ENCODE measurements at regions not wholly inside any gene's neighbourhood (a gene's known extent, or its start where the extent isn't known, plus 50 kb on each side); places are given as distances from the start of the nearest gene placed in this dataset.

GRCh38 chr14:51564460-51564859 lies 87.2 kb upstream of the FRMD6 start:
- Histone ChIP-seq H3K9me3 (ENCODE audit: control insufficient read depth, insufficient read depth, low read length) (no peaks in the 10 kb centered on the region), H3K27ac (ENCODE audit: low read depth, low read length) (no peak overlapping the region), H4K20me1 (ENCODE audit: control insufficient read depth, insufficient read depth, low read depth, low read length) (no peaks in the 10 kb centered on the region), H3K27me3 (ENCODE audit: control insufficient read depth, low read length) (no peaks in the 10 kb centered on the region; the same call in 1 of the 2 replicates), H3F3A (ENCODE audit: control insufficient read depth, insufficient read depth) (no peaks in the 10 kb centered on the region), H3K4me1 (ENCODE audit: control insufficient read depth, low read length) (no peaks in the 10 kb centered on the region), H3K4me3 (ENCODE audit: low read length) (no peak overlapping the region), H3K79me2 (ENCODE audit: control insufficient read depth, low read length) (no peaks in the 10 kb centered on the region), H3K4me2 (ENCODE audit: low read length) (no peak overlapping the region), H3K9me2 (replicated peaks; ENCODE audit: control insufficient read depth, low read length) (no peaks in the 10 kb centered on the region), H3K36me3 (ENCODE audit: control insufficient read depth, low read length) (no peaks in the 10 kb centered on the region)
- TF ChIP-seq, protein P1, sequence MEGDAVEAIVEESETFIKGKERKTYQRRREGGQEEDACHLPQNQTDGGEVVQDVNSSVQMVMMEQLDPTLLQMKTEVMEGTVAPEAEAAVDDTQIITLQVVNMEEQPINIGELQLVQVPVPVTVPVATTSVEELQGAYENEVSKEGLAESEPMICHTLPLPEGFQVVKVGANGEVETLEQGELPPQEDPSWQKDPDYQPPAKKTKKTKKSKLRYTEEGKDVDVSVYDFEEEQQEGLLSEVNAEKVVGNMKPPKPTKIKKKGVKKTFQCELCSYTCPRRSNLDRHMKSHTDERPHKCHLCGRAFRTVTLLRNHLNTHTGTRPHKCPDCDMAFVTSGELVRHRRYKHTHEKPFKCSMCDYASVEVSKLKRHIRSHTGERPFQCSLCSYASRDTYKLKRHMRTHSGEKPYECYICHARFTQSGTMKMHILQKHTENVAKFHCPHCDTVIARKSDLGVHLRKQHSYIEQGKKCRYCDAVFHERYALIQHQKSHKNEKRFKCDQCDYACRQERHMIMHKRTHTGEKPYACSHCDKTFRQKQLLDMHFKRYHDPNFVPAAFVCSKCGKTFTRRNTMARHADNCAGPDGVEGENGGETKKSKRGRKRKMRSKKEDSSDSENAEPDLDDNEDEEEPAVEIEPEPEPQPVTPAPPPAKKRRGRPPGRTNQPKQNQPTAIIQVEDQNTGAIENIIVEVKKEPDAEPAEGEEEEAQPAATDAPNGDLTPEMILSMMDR (IDR thresholded peaks at IDR 0.05; ENCODE audit: low read depth, low read length, poor library complexity, severe bottlenecking): no peak

DNA sequence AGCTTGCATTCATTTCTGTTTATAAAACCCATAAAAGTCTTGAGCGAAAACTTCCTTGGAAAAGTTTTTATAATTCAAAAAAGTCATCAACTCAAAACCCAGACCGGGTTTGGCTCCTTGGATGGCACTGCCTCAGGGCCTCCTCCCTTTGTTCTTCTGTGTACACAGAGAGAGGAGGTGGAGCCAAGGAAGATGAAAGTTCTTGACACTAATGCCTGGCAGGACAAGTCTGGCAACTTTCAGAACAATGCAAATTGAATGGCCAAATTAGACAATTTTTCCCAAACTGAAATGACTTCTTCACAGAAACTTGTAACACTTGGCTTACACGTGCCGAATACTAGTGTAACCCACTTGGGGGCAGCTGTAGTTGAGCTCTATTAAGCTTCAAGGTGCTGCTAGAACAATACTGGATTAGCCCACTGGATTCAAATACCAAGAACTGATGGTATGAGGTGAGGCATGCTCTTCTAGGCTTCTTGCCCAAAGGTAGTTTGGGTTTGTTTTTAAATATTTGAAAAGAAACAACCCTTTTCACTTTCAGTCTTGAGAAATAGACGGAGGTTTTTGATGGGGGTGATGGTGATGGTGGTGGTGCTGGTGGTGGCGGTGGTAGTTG lies 86.6 kb upstream of the FRMD6 start:
- no peaks in the 10 kb centered on the region for H3F3A ChIP-seq (ENCODE audit: control insufficient read depth, insufficient read depth)
- no peaks in the 10 kb centered on the region for H4K20me1 ChIP-seq (ENCODE audit: control insufficient read depth, insufficient read depth, low read depth, low read length)
- no peaks in the 10 kb centered on the region; the same call in 1 of the 2 replicates for H3K27me3 ChIP-seq (ENCODE audit: control insufficient read depth, low read length)
- no peak overlapping the region for H3K4me3 ChIP-seq (ENCODE audit: low read length)
- H3K27ac ChIP-seq (ENCODE audit: low read depth, low read length): no peak overlapping the region
- TF ChIP-seq EZH2phosphoT487 (IDR thresholded peaks at IDR 0.05; ENCODE audit: borderline replicate concordance, low read length): no peak
- H3K36me3 ChIP-seq (ENCODE audit: control insufficient read depth, low read length): no peaks in the 10 kb centered on the region
- H3K4me2 ChIP-seq (ENCODE audit: low read length): no peak overlapping the region
- H3K79me2 ChIP-seq (ENCODE audit: control insufficient read depth, low read length): no peaks in the 10 kb centered on the region
- no peaks in the 10 kb centered on the region for H3K4me1 ChIP-seq (ENCODE audit: control insufficient read depth, low read length)
- H3K9me3 ChIP-seq (ENCODE audit: control insufficient read depth, insufficient read depth, low read length): no peaks in the 10 kb centered on the region
- no peaks in the 10 kb centered on the region for H3K9me2 ChIP-seq (replicated peaks; ENCODE audit: control insufficient read depth, low read length)

DNA sequence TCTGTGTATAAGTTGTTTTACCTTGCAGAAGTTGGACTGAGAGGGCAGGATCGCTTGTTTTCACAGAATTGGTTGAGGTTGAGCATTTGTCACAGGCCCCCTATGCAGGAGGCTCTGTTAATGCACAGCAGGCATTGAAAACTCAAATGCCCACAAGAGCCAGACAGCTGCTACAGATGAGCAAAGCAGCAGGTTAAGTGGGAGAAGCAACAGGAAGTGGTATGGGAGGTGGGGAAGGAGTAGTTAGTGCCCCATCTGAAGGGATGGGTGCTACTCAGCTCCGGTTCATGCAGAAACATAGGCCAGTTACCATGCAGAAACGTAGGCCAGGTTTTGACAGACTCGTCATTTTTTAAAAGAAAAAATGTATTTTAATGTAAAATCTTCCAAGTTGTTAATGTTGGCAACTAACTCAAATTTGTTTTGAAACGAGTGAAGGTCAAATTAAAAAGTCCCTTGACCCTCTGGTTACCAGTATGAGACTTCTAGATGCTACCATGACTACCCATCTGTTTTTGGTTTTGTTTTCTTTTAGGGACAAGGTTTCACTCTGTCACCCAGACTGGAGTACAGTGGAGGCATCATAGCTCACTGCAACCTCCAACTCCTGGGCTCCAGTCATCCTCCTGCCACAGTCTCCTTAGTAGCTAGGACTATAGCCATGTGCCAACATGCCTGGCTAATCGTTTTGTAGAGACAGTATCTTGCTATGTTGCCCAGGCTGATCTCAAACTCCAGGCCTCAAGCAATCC lies 84.7 kb upstream of the FRMD6 start:
- Histone ChIP-seq H3K79me2 (ENCODE audit: control insufficient read depth, low read length) (no peaks in the 10 kb centered on the region), H3K4me2 (ENCODE audit: low read length) (no peak overlapping the region), H3K9me3 (ENCODE audit: control insufficient read depth, insufficient read depth, low read length) (no peaks in the 10 kb centered on the region), H4K20me1 (ENCODE audit: control insufficient read depth, insufficient read depth, low read depth, low read length) (no peaks in the 10 kb centered on the region), H3K9me2 (replicated peaks; ENCODE audit: control insufficient read depth, low read length) (no peaks in the 10 kb centered on the region), H3F3A (ENCODE audit: control insufficient read depth, insufficient read depth) (no peaks in the 10 kb centered on the region), H3K4me1 (ENCODE audit: control insufficient read depth, low read length) (no peaks in the 10 kb centered on the region), H3K36me3 (ENCODE audit: control insufficient read depth, low read length) (no peaks in the 10 kb centered on the region), H3K27me3 (ENCODE audit: control insufficient read depth, low read length) (no peaks in the 10 kb centered on the region), H3K27ac (ENCODE audit: low read depth, low read length) (no peak overlapping the region), H3K4me3 (ENCODE audit: low read length) (no peak overlapping the region)
- no peak for TF ChIP-seq EZH2phosphoT487 (IDR thresholded peaks at IDR 0.05; ENCODE audit: borderline replicate concordance, low read length)
- TF ChIP-seq, protein P1 (IDR thresholded peaks at IDR 0.05; ENCODE audit: low read depth, low read length, poor library complexity, severe bottlenecking): no peak

GRCh38 chr14:51568366-51568765 lies 83.3 kb upstream of the FRMD6 start:
- H3K27me3 ChIP-seq (ENCODE audit: control insufficient read depth, low read length): no peaks in the 10 kb centered on the region
- H3K4me2 ChIP-seq (ENCODE audit: low read length): no peak overlapping the region
- no peak overlapping the region for H3K4me3 ChIP-seq (ENCODE audit: low read length)
- no peaks in the 10 kb centered on the region for H3K4me1 ChIP-seq (ENCODE audit: control insufficient read depth, low read length)
- no peaks in the 10 kb centered on the region for H3F3A ChIP-seq (ENCODE audit: control insufficient read depth, insufficient read depth)
- H3K79me2 ChIP-seq (ENCODE audit: control insufficient read depth, low read length): no peaks in the 10 kb centered on the region
- no peaks in the 10 kb centered on the region for H3K9me2 ChIP-seq (replicated peaks; ENCODE audit: control insufficient read depth, low read length)
- H3K9me3 ChIP-seq (ENCODE audit: control insufficient read depth, insufficient read depth, low read length): no peaks in the 10 kb centered on the region
- TF ChIP-seq, protein P1 (IDR thresholded peaks at IDR 0.05; ENCODE audit: low read depth, low read length, poor library complexity, severe bottlenecking): no peak
- no peak for TF ChIP-seq EZH2phosphoT487 (IDR thresholded peaks at IDR 0.05; ENCODE audit: borderline replicate concordance, low read length)
- no peak overlapping the region for H3K27ac ChIP-seq (ENCODE audit: low read depth, low read length)
- no peaks in the 10 kb centered on the region for H4K20me1 ChIP-seq (ENCODE audit: control insufficient read depth, insufficient read depth, low read depth, low read length)
- H3K36me3 ChIP-seq (ENCODE audit: control insufficient read depth, low read length): no peaks in the 10 kb centered on the region

Measured in DOHH2 (cell line).